Nephron progenitor cell (in vitro differentiated cells): ENCODE measurements at regions not wholly inside any gene's neighbourhood (a gene's known extent, or its start where the extent isn't known, plus 50 kb on each side); places are given as distances from the start of the nearest gene placed in this dataset.

Experiments
- DNase-seq: peaks from one replicate; pipeline ENCODE4 v3.0.0; 2021
- H3K27ac Mint-ChIP-seq: 2 replicates; pipeline ENCODE4 v1.8.0; 2021; ENCODE audit warnings: mild to moderate bottlenecking, moderate library complexity, mixed read lengths
- H3K27me3 Mint-ChIP-seq: 2 replicates; pipeline ENCODE4 v1.8.0; 2021; ENCODE audit warnings: mild to moderate bottlenecking, low read depth, mixed read lengths; ENCODE audit not compliant: poor library complexity
- H3K36me3 Mint-ChIP-seq: 2 replicates; pipeline ENCODE4 v1.8.0; 2021; ENCODE audit warnings: low read depth, mixed read lengths
- H3K4me1 Mint-ChIP-seq: 2 replicates; pipeline ENCODE4 v1.8.0; 2021; ENCODE audit warnings: mixed read lengths
- H3K4me3 Mint-ChIP-seq: 2 replicates; pipeline ENCODE4 v1.8.0; 2021; ENCODE audit warnings: mild to moderate bottlenecking, moderate library complexity, mixed read lengths
- H3K9me3 Mint-ChIP-seq: 2 replicates; pipeline ENCODE4 v1.8.0; 2021; ENCODE audit warnings: mild to moderate bottlenecking, moderate library complexity, mixed read lengths
- TF ChIP-seq, protein P1 (sequence below): fragments of 200-600 bp; sonication (generic); IDR thresholded peaks from 2 replicates; pipeline ENCODE4 v1.5.0; 2021; ENCODE audit warnings: antibody characterized with exemption

DNA sequence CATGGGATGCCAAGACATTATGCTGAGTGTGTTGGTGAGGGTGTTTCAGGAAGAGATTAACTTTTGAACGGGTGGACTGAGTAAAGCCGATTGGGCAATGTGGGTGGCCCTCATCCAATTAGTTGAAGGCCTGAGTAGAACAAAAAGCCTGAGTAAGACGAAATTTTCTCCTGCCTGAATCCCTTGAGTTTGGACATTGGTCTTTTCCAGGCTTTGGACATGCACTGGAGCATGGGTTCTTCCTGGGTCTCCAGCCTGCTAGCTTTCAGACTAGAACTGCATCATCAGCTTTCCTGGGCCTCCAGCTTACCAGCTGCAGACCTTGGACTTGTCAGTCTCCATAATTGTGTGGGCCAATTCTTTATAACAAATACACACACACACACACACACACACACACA is 63.6 kb downstream of the NIBAN1 start:
- no peaks in the 10 kb centered on the region for H3K27me3 Mint-ChIP-seq
- H3K4me1 Mint-ChIP-seq, result no peaks in the 10 kb centered on the region
- TF ChIP-seq, protein P1, sequence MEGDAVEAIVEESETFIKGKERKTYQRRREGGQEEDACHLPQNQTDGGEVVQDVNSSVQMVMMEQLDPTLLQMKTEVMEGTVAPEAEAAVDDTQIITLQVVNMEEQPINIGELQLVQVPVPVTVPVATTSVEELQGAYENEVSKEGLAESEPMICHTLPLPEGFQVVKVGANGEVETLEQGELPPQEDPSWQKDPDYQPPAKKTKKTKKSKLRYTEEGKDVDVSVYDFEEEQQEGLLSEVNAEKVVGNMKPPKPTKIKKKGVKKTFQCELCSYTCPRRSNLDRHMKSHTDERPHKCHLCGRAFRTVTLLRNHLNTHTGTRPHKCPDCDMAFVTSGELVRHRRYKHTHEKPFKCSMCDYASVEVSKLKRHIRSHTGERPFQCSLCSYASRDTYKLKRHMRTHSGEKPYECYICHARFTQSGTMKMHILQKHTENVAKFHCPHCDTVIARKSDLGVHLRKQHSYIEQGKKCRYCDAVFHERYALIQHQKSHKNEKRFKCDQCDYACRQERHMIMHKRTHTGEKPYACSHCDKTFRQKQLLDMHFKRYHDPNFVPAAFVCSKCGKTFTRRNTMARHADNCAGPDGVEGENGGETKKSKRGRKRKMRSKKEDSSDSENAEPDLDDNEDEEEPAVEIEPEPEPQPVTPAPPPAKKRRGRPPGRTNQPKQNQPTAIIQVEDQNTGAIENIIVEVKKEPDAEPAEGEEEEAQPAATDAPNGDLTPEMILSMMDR, result no peak
- H3K9me3 Mint-ChIP-seq, result no peaks in the 10 kb centered on the region
- no peak for DNase-seq
- no peaks in the 10 kb centered on the region for H3K36me3 Mint-ChIP-seq
- no peak overlapping the region for H3K4me3 Mint-ChIP-seq
- no peak overlapping the region for H3K27ac Mint-ChIP-seq

DNA sequence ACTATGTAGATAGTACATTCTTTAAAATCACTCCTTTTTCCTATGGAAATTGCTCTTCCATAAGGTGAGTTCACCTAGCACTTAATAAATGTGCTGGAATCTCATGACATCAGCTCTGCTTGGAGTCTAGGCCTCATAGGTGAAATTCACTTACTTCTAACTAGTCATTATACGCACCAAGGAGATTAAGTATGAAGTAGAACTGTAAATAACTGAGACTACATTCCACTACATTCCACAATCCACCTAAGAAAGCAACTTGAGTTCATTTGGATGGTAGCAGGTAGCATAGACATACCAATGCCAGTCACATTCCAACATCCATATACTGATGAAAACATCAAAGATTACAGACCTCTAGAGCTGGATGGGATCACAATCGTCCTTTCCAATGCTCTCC is 64.3 kb downstream of the NIBAN1 start:
- Mint-ChIP-seq H3K4me1 (no peaks in the 10 kb centered on the region), H3K4me3 (no peak overlapping the region), H3K27me3 (peaks cover 5% of the 10 kb centered on the region), H3K27ac (no peak overlapping the region), H3K36me3 (no peaks in the 10 kb centered on the region), H3K9me3 (no peaks in the 10 kb centered on the region)
- DNase-seq, result no peak
- TF ChIP-seq, protein P1, result no peak

DNA sequence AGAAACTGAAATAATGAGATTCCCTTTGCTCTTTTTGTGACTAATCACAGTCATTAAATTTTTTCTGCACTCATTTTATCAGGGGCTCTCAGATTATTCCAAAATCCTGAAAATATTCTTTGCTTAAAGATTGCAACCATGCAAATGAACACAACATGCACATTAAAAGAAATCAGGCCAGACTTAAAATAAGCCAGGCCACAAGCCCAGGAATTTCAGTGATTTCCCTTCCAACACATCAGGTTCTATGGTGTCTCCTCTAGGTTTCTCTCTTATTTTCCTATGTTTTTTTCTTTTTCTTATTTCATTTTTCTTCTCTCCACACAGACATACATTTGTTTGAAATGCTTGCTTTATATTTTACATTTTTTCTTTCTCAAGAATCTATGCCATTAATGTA is 65.3 kb downstream of the NIBAN1 start:
- H3K9me3 Mint-ChIP-seq, result no peaks in the 10 kb centered on the region
- DNase-seq, result no peak
- H3K36me3 Mint-ChIP-seq, result no peaks in the 10 kb centered on the region
- no peak overlapping the region for H3K4me3 Mint-ChIP-seq
- peaks cover 7% of the 10 kb centered on the region for H3K27me3 Mint-ChIP-seq
- TF ChIP-seq, protein P1, result no peak
- no peak overlapping the region for H3K27ac Mint-ChIP-seq
- H3K4me1 Mint-ChIP-seq, result no peaks in the 10 kb centered on the region

DNA sequence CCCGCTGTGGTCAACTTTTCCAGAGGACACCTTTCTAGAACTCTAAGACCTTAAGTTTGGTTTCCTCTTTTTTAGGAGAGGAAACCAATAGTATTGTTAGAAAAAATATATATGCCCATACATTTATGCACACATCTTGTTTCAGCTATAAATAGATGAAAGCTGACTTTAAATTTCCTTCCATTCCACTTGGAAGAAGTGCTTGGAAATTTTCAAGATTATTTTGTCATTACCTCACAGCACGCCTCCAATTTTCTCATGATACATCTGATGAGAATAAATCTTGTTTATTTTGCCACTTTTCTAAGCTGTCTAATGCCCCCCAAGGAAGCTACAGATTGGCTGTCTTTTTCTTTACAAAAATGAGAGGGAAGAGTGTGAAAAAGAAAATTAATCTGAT is 65.8 kb downstream of the NIBAN1 start:
- DNase-seq, result no peak
- no peaks in the 10 kb centered on the region for H3K36me3 Mint-ChIP-seq
- H3K4me3 Mint-ChIP-seq, result no peak overlapping the region
- H3K9me3 Mint-ChIP-seq, result no peaks in the 10 kb centered on the region
- TF ChIP-seq, protein P1, result no peak
- no peak overlapping the region for H3K27ac Mint-ChIP-seq
- H3K4me1 Mint-ChIP-seq, result no peaks in the 10 kb centered on the region
- H3K27me3 Mint-ChIP-seq, result peaks cover 7% of the 10 kb centered on the region

DNA sequence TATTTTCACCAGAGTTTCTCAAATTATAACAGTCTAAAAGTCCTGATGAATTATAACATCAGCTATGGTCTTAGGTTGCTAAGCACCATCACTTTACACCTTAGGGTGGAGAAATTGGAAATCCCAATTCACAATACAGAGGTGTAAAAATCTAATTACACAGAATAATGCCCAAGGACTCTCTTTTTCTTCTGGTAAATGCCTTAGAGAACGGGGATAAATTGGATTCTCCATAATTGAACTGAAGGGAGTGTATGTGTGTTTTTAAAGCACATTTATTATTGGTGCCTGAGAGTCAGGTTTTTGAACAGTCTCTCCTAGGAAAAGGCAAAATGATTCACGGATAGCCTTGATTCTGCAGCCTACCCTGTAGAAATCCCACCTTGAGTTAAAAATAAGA is 66.8 kb downstream of the NIBAN1 start:
- DNase-seq, result no peak
- Mint-ChIP-seq H3K27me3 (peaks cover 7% of the 10 kb centered on the region), H3K27ac (no peak overlapping the region), H3K36me3 (no peaks in the 10 kb centered on the region), H3K4me3 (no peak overlapping the region), H3K4me1 (no peaks in the 10 kb centered on the region), H3K9me3 (no peaks in the 10 kb centered on the region)
- TF ChIP-seq, protein P1, result no peak

DNA sequence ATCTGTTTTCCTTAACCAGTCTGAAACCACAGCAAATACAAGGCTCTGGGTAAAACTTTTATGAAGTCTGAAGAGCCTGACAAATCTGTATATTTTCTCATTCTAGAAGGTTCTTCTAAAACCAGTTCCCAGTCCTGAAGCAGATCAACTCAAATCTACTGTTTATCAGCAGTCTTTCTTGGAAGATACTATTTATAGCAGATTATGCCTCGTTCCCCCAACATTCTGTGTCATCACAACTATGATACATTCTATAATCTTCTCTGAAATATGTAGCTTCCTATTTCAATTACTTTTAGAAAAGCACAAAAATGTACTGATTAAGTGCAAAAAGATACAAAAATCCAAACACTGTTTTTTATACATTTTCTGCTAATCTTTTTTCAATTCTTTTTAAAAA is 67.5 kb downstream of the NIBAN1 start:
- DNase-seq, result no peak
- Mint-ChIP-seq H3K9me3 (no peaks in the 10 kb centered on the region), H3K27ac (no peak overlapping the region), H3K4me3 (no peak overlapping the region), H3K36me3 (no peaks in the 10 kb centered on the region), H3K27me3 (peaks cover 7% of the 10 kb centered on the region), H3K4me1 (no peaks in the 10 kb centered on the region)
- TF ChIP-seq, protein P1, result no peak
